Activated CD4-positive, alpha-beta T cell treated with anti-CD3 and anti-CD28 coated beads, Interleukin-2, Interleukin-4, amounts not matched to agents 100 ng/mL and 50 ng/mL, durations not matched to agents 16 hours and 8 hours (primary cell): ENCODE measurements at regions not wholly inside any gene's neighbourhood (a gene's known extent, or its start where the extent isn't known, plus 50 kb on each side); places are given as distances from the start of the nearest gene placed in this dataset.
A peak's percentile ranks its signal among the peaks of the same experiment; 100 is the strongest.
"Not testable (repeated sequence)": the region's sequence is repeated elsewhere in the genome, so short reads cannot be mapped to it uniquely, and the experiment has no call there.

Source experiments
- DNase-seq: peaks from one replicate; pipeline ENCODE4 v3.0.0-alpha.2; 2020; ENCODE audit warnings: low spot score

DNA sequence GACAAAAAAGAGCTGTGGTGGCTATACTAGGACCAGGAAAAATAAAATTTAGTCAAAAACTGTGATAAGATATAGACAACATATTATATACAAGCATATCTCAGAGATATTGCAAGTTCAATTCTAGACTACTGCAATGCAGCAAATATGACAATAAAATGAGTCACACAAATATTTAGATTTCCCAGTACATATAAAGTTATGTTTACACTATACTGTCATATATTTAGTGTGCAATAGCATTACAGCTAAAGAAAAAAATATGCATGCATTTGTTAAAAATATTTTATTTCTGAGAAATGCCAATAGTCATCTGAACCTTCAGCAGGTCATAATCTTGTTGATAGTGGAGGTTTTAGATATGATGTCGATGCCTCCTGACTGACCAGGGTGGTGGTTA lies 72.1 kb downstream of the AKR1C4 start:
- DNase-seq, result no peak

DNA sequence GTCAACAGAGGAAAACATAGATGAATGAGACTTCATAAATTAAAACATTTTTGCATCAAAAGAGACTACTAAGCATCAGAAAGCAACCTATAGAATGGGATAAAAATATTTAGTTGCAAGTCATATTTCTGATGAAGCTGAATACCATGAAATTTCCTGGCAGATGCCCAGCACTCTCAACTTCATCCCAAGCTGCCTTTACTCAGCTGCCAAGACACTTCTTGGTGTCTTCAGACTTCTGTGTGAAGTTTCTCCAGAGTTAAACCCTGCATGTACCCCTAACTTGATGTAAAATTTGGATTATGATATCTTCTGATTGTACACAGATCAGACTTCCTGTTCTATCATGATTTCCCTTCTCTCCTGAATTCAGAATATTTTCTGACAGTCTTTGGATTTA lies 73.2 kb downstream of the AKR1C4 start:
- DNase-seq, result no peak

DNA sequence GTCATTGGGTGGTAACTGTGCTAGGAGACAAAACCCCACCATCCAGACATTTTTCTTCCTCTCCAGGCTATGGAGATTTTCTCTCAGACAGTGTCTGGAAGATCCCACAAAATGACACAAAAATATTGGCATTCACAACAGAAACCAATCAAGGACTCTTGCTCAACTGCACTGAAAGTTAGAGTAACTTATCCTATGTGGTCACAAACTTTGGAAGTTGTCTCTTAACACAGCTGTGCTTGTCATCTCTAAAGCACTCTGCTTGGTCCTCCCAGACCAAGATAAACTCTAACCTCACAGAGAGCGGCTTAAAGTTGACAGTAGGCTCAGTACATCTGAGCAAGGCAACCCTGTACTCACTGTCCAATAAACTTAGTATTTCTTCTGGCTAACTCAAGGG lies 74.9 kb downstream of the AKR1C4 start:
- no peak for DNase-seq

DNA sequence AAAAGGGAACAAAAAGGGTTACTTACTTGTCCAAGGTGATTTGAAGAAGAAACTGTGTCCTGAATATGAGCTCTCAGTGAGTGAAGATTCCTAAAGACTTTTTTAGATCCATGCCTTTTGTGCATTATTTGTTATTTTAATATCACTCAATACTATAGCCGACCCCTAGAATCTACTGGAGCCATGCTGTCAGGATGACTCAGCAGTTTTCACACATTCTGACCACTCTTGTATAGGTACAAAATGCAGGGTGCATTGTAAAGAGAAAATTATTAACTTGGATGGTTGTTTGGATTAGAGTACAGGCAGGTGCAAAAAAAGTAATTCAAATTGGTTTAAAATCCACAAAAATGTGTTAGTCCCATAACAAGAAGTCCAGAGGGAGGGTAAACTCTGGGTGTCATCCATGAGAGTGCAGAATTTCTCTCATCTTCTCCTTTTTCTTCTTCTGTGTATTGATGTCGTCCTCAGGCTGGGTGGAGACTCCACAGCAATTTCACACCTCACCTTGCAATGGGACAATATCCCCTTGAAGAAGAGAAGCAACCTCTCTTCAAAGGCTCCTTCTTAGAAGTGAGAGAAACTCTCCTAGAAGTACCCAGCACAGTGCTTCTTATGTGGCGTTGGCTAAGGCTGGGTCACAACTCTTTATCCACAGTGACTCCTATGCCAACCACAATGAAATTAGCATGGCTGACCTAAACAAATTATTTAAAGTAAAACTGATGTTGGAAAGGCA lies 75.6 kb downstream of the AKR1C4 start:
- DNase-seq, result no peak

DNA sequence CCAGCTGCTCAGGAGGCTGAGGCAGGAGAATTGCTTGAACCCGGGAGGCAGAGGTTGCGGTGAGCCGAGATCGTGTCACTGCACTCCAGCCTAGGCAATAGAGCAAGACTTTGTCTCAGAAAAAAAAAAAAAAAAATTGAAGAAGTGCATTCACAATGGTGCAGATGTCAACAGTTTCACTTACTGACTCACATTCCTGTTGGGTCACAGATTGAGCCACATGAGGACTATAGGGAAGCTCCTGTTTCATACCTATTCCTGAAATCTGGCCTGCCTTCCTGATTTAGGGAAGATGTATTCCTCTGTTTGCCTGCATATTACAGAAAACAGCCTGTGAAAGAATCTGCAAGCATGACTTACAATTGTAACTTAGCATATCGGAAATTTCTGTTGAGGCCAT lies 78.2 kb downstream of the AKR1C4 start:
- no peak for DNase-seq

DNA sequence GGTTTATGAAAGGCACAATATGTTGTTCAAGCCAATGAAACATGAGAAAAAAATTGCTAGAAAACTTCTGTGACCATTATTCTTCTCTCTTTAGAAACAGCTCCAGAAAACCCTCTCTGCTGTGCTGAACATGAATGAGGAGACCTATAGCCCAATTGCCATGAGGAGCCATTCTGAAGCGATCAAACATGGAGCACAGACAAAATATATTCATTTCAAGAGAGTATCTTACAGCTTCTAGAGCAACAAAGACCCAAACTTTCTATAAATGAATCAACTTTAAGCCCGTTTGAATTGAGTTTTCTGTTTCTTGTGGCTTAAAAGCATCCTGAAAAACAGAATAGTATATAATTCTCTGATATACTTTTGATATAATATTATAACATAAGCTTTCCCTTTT lies 83.4 kb upstream of the UCN3 start:
- DNase-seq, result peak; percentile 41

DNA sequence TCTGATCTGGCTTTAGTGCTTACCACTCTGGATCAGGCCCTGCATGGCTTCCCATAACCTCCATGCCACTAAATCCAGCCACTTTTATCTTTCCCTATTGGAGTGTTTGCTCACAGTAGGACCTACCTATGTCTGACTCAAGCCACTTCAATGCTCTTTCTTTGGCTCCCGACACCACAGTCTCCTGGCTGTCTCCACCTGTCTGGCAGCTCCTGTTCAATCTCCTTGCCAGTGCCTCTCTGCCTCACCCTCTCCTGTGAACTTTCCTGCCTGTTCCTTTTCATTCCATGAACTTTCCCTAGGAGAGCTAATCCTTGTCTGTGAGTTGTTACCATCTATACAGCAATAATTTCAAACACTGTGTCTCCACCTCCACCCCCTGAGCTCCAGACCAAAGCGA lies 82.6 kb upstream of the UCN3 start:
- DNase-seq, result no peak

DNA sequence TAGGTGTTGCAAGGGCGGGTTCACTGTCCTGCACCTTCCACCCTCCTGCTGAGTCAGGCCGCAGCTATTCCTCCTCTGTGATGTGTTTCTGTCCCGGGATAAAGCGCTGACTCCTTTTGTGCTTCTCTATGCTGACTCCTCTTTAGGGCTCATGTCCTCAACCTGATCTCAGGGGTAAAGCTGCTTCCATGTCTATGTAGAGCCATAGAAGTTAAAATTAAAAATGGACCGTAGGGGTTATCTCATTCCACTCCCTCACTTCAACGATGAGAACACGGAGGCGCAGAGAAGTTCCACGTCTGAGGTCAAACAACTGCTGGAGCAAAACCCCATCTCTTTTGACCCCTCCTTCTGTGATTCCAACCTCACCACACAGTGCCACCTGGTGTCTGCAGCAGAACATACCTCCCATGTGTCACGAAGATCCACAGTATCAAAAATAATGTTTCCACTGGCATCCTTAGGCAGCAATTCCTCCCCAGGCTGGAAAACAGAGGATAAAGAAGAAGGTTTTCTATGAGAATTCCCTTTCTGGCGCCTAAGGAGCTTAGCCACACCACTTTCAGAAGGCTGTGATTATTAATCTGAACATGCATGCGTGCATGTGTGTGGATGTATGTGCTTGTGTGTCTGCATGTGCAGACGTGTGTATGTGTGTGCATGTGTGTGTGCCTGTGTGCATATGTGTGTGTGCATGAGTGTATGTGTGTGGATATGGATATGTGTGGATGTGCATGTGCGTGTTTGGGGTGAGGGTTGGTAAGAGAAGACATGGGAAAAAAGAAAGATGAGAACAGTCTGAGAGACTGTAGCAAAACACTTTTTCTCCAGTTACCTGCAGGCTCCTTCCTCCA lies 81.2 kb upstream of the UCN3 start:
- DNase-seq, result peak; percentile 66

DNA sequence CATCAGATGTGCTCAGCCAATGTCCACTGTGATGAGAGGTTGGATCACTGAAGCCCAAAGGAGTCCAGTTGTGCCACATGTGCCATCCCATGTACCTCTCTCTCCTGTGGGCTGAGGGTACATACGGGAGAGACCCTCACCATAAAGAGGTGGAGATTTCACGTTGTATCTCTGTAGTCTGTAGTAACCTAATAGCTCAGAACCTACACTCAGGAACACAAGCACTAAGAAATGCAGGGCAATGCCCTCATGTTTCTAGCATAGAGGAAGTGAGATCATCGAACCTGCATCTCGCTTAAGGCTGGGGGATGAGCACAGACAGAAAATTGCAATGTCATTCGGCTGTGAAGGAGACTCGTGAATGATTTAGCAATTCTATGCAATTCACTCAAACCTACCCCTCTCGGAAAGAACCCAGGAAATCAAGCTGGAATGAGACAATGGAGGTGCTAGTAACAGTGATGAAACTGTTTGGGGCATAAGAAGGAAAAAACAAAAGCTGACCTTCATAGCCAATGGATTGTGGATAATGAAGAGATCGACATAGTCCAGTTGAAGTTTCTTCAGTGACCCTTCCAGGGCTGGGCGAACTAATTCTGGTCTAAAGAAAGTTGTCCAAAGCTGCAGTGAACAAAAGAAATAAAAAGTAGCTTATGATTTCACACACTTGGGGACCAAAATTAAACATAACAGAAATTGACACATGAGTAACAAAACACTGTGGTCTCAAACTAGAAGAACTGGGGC lies 80.3 kb upstream of the UCN3 start:
- DNase-seq, result peak; percentile 66

DNA sequence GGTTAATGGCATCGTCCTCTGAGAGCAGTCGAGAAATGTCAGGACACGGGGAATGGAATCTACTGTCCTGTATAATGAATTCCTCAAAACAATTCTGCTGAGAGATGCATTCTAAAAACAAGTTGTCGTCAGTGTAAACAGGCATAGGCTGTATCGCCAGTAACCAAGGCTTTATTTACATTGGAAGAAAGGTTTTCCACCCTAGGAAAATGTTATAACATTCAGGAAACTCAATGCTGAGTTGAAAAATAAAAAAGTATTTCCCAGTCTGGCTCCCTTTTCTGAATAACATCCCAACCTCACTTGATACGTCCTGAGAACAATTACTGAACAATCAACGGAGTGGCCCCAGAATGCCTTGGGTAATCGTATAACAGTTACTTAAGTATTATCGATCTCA lies 79.6 kb upstream of the UCN3 start:
- DNase-seq, result no peak

DNA sequence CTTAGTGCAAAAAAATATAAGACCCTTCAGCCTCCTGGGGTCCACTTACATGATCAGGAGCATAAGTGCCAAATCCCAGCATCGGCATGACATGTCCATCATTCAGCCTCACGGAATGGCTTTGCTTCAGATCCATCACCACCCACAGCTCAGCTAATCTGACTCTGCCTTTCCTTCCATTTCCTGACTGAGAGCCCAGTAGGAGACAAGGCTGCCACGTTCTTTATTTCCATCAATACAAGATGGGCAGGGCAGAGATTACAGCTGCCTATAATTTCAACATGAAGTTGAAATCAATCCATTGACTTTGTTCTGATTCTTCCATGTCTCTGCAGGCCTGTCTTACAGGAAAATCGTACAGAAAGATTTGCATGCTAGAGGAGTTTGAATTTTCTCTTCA lies 76.4 kb upstream of the UCN3 start:
- no peak for DNase-seq

DNA sequence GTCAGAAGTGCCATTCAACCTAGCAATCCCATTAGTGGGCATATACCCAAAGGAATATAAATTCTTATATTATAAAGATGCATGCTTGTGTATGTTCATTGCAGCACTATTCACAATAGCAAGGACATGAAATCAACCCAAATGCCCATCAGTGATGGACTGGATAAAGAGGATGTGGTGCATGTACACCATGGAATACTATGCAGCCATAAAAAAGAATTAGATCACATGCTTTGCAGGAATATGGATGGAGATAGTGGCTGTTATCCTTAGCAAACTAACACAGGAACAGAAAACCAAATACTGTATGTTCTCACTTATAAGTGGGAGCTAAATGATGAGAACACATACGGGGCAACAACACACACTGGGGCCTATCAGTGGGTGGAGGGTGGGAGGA lies 75.5 kb upstream of the UCN3 start:
- not testable (repeated sequence) for DNase-seq

DNA sequence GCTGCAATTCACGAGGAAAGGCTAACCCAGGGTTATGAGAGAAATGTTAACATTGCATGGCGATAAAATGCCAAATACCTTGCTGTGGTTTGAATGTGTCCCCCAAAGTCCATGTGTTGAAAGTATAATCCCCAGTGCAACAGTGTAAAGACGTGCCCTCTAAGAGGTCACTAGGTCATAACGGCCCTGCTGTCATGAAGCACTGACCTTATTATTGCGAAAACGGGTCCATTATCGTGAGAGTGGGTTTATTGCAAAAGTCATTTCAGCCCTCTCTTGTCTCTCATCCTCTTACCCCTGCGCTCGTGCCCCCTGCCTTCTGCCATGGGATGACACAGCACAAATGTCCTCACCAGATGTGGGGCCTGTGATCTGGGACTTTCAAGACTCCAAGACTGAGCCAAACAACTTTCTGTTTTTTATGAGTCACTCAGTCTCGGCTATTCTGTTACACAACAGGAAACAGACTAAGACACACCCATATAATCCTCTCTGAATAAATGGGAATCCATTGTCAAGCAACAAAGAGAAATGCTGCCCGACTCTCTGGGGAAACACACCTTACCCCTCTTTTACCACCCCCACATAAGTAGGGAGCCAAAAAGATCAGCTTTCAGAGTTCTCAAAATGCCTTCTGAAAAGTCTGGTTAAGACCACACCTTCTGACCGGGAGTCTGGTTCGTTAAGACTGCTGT lies 73.1 kb upstream of the UCN3 start:
- DNase-seq, result peak; percentile 89

DNA sequence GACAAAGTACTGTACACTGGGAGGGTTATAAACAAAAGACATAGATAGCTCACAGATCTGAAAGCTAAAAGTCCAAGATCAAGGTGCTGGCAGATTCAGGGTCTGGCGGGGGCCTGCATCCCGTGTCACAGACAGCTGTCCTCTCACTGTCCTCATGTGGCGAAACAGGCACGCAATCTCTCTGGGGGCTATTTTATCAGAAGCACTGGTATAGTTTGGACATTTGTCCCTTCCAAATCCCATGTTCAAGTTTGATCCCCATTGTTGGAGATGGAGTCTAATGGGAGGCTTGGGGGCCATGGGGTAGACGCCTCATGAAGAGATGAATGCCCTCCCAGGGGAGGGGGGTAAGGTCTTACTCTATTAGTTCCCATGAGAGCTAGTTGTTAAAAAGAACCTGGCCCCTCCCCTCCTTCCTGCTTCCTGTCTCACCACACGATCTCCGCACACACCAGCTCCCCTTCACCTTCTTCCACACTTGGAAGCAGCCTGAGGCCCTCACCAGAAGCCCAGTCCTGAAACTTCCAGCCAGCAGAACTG lies 72.5 kb upstream of the UCN3 start:
- peak; percentile 69 for DNase-seq

DNA sequence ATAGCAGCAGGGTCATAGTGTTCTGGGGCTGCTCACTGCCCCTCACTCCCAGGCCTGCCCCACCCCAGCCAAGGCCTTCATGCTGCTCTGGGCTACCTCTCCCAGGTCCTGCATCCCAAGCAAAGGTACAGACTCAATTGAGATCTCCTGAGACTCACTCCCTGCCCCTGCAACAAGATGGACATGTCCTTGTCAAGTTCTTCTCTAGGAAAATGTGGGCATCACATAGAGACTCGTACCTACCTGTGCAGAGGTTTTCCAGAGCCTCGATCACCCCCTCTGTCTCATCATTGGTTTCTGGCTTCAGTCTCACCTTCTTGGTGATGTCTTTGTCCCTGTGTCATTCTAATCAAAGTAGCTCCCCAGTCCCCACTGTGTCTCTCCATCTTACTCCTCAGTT lies 71.8 kb upstream of the UCN3 start:
- not testable (repeated sequence) for DNase-seq

DNA sequence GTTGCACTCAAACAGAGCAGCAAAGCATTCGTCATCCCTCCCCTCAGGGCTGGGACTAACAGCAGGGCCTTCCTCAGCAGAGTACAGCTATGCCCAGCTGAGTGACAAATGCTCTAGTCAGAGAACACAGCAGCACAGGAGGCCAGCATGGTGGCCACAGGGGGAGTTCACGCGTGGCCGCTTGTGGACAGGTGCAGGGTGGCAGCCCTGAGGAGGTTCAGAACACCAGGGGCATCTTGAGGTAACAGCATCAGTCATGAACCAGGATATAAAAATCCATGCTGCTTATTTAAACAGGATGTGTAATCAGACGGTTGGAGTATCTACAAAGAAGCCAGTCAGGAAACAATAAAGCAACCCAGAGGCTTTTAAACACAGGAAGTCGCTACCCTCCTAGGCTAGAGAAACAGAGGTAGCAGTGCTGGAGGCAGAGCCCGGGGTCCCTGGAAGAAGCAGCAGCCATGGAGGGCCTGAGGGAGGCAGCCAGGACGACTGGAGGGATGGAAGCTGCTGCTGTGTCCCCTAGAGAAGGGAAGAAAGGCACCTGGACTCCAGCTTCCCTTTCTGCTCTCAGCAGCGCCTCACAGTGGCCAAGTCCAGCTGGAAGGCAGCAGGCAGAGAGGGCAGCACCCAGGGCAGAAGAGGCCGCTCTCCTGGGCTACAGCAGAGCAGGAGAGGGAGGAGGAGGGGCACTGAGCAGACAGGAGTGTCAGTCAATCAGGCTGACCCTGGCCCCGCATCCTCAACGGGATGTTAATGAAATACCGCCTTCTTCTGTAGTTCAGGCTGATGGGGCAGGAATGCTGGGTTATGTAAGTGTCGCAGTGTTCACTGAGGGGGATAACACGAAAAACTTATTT lies 70.8 kb upstream of the UCN3 start:
- DNase-seq, result peak; percentile 84

DNA sequence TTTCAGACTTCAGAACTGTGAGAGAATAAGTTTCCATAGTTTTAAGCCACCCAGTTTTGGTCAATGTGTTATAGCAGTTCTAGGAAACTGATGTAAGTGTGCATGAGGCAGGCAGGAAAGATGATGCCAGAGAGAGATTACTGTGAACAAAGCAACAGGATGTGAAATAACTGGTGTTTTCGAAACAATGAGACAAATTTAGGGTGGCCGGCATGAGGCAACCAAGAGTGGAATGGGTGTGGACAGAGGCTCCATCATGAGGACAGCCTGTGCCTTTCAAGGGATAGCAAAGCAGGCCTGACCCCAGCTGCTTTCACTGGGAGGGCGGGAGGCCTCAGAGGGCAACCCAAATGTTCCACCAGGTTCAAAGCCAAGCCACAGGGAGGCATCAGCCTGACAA lies 67.3 kb upstream of the UCN3 start:
- DNase-seq, result peak; percentile 81

DNA sequence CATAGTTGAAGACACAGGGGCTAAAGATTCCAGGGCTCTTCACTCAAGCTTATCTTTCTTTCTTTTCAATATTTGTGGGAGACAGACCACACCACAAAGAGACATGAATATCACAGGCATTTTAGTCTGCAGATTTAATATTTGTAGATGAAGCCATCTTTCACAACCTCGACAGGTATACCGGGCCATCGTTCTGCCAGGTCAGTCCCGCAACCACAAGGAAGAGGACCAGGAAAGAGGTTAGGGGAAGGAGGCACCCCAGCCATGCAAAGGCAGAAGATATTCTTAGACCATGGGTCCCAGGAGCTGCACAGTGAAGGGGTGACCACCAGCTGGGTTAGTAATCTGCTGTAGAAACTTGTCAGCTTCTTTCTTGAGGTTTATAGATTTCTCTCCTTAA lies 66.8 kb upstream of the UCN3 start:
- no peak for DNase-seq

DNA sequence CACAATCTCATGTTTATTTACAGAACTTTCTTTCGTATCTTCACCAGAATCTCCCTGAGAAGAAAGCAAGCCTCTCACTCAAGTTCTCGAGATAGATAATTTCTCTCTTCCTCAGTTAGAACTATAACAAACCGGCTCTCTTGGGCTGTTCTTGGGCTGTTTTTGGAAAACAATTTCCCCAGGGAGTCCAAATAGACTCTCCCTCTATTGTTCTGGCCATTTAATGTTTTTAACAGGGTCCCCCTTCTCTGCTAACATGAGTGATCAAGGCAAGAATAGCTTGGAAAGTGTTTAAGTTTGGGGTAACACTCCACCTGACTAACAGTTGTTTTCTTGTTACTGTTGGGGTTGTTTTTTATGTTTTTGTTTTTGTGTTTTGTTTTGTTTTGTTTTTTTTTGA lies 64.8 kb upstream of the UCN3 start:
- no peak for DNase-seq

DNA sequence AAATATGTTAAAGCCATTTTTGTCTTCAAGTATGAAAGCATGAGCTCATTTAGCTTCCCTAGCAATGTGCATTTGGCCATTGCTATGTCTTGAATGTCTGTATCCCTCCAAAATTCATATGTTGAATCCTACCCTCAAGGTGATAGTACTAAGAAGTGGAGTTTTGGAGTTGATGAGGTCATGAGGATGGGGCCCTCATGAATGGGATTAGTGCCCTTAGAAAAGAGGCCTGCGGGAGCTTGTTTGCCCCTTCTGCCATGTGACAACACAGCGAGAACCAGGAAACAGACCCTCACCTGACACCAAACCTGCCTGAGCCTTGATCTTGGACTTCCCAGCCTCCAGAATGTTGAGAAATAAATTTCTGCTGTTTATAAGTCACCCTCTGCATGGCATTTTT lies 61.3 kb upstream of the UCN3 start:
- no peak for DNase-seq

DNA sequence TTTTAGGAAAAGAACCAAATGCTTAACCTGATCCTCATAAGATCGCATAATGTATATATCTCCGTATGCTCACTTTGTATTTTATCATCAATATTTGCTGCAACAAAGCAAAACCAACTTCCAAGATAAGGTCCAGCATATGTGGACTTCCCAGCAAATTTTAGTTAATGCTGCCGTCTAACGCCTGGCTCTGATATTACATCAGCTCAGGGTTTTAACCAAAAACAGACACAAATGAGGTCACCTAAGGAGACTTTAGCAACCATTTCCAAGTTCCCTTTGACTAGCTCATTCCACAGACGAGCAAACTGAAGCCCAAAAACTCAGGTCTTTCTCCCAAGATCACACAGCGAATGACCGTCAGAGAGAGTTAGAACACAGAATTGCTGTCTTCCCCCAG lies 59.4 kb upstream of the UCN3 start:
- DNase-seq, result no peak
